ENCODE measurements at regions not wholly inside any gene's neighbourhood (a gene's known extent, or its start where the extent isn't known, plus 50 kb on each side); places are given as distances from the start of the nearest gene placed in this dataset.

DNA sequence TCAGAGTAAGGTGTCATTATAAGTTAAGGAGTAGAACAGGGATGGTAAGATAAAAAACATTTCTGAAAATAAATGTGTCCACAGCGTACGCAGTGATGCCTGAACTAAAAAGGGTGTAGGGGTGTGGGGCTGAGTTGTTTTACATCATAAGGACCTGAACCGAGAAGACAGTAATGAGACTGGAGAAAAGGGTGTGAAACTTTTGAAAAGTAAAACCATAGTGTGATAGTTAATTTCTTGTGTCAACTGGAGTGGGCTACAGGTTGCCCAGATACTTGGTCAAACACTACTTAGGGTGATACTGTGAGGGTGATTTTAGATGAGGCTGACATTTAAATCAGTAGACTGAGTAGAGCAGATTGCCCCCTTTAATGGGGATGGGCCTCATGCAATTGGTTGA is 169.0 kb upstream of the PRPS1L1 start (continued):
- TF ChIP-seq CBFB (CRISPR knock-in tag; IDR thresholded peaks at IDR 0.05; ENCODE audit: low read depth), result no peak
- TF ChIP-seq SP1 (CRISPR knock-in tag; conservative IDR thresholded peaks at IDR 0.05), result no peak
- TF ChIP-seq, protein P1, sequence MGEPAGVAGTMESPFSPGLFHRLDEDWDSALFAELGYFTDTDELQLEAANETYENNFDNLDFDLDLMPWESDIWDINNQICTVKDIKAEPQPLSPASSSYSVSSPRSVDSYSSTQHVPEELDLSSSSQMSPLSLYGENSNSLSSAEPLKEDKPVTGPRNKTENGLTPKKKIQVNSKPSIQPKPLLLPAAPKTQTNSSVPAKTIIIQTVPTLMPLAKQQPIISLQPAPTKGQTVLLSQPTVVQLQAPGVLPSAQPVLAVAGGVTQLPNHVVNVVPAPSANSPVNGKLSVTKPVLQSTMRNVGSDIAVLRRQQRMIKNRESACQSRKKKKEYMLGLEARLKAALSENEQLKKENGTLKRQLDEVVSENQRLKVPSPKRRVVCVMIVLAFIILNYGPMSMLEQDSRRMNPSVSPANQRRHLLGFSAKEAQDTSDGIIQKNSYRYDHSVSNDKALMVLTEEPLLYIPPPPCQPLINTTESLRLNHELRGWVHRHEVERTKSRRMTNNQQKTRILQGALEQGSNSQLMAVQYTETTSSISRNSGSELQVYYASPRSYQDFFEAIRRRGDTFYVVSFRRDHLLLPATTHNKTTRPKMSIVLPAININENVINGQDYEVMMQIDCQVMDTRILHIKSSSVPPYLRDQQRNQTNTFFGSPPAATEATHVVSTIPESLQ (CRISPR knock-in tag; IDR thresholded peaks at IDR 0.05), result no peak
- no peak for TF ChIP-seq ETV6 (CRISPR knock-in tag; IDR thresholded peaks at IDR 0.05)
- TF ChIP-seq KAT7 (CRISPR knock-in tag; IDR thresholded peaks at IDR 0.05; ENCODE audit: borderline replicate concordance), result no peak
- TF ChIP-seq, protein P2, sequence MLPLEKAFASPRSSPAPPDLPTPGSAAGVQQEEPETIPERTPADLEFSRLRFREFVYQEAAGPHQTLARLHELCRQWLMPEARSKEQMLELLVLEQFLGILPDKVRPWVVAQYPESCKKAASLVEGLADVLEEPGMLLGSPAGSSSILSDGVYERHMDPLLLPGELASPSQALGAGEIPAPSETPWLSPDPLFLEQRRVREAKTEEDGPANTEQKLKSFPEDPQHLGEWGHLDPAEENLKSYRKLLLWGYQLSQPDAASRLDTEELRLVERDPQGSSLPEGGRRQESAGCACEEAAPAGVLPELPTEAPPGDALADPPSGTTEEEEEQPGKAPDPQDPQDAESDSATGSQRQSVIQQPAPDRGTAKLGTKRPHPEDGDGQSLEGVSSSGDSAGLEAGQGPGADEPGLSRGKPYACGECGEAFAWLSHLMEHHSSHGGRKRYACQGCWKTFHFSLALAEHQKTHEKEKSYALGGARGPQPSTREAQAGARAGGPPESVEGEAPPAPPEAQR (CRISPR knock-in tag; IDR thresholded peaks at IDR 0.05), result no peak
- TF ChIP-seq, protein P3, sequence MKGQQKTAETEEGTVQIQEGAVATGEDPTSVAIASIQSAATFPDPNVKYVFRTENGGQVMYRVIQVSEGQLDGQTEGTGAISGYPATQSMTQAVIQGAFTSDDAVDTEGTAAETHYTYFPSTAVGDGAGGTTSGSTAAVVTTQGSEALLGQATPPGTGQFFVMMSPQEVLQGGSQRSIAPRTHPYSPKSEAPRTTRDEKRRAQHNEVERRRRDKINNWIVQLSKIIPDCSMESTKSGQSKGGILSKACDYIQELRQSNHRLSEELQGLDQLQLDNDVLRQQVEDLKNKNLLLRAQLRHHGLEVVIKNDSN (CRISPR knock-in tag; IDR thresholded peaks at IDR 0.05), result no peak
- TF ChIP-seq ZNF396 (CRISPR knock-in tag; IDR thresholded peaks at IDR 0.05; ENCODE audit: borderline replicate concordance), result no peak
- TF ChIP-seq, protein P4, sequence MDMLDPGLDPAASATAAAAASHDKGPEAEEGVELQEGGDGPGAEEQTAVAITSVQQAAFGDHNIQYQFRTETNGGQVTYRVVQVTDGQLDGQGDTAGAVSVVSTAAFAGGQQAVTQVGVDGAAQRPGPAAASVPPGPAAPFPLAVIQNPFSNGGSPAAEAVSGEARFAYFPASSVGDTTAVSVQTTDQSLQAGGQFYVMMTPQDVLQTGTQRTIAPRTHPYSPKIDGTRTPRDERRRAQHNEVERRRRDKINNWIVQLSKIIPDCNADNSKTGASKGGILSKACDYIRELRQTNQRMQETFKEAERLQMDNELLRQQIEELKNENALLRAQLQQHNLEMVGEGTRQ (CRISPR knock-in tag; IDR thresholded peaks at IDR 0.05), result no peak
- TF ChIP-seq FOXK1 (CRISPR knock-in tag; IDR thresholded peaks at IDR 0.05), result no peak

DNA sequence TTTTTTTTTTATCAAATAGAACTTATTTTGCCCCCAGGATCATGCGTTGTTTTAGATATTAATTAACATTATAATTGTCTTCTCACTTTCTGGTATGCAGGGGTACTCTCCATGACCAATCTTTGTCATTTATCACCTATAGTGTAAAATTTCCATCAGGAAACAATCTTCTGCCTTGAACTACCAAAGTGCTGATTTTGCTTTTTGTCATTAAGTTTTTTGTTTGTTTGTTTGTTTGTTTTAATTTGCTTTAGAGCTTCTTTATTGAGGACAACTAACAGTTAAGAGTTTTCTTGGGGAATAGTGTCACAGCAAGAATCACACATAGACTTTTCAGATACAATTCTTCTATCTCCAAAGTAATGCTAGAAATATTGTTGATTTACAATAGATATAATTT is 171.2 kb upstream of the PRPS1L1 start:
- H3K36me3 Mint-ChIP-seq, result no peaks in the 10 kb centered on the region
- H3K4me1 Mint-ChIP-seq, result peaks cover 3% of the 10 kb centered on the region; the same call in 1 of the 2 replicates
- H3K4me3 Mint-ChIP-seq, result no peak overlapping the region
- H3K9me3 Mint-ChIP-seq, result no peaks in the 10 kb centered on the region
- ATAC-seq, result no peak
- H3K27ac Mint-ChIP-seq, result no peak overlapping the region
- ChIA-PET CTCF (no interaction called here), POLR2A (no interaction called here)
- no peaks in the 10 kb centered on the region for H3K27me3 Mint-ChIP-seq (ENCODE audit: low read depth)
- no peak for DNase-seq (ENCODE audit: low spot score)
- no peak for TF ChIP-seq NFE2L1 (CRISPR knock-in tag; IDR thresholded peaks at IDR 0.05)
- TF ChIP-seq, protein P5, sequence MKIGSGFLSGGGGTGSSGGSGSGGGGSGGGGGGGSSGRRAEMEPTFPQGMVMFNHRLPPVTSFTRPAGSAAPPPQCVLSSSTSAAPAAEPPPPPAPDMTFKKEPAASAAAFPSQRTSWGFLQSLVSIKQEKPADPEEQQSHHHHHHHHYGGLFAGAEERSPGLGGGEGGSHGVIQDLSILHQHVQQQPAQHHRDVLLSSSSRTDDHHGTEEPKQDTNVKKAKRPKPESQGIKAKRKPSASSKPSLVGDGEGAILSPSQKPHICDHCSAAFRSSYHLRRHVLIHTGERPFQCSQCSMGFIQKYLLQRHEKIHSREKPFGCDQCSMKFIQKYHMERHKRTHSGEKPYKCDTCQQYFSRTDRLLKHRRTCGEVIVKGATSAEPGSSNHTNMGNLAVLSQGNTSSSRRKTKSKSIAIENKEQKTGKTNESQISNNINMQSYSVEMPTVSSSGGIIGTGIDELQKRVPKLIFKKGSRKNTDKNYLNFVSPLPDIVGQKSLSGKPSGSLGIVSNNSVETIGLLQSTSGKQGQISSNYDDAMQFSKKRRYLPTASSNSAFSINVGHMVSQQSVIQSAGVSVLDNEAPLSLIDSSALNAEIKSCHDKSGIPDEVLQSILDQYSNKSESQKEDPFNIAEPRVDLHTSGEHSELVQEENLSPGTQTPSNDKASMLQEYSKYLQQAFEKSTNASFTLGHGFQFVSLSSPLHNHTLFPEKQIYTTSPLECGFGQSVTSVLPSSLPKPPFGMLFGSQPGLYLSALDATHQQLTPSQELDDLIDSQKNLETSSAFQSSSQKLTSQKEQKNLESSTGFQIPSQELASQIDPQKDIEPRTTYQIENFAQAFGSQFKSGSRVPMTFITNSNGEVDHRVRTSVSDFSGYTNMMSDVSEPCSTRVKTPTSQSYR (CRISPR knock-in tag; IDR thresholded peaks at IDR 0.05), result no peak
- TF ChIP-seq, protein P6, sequence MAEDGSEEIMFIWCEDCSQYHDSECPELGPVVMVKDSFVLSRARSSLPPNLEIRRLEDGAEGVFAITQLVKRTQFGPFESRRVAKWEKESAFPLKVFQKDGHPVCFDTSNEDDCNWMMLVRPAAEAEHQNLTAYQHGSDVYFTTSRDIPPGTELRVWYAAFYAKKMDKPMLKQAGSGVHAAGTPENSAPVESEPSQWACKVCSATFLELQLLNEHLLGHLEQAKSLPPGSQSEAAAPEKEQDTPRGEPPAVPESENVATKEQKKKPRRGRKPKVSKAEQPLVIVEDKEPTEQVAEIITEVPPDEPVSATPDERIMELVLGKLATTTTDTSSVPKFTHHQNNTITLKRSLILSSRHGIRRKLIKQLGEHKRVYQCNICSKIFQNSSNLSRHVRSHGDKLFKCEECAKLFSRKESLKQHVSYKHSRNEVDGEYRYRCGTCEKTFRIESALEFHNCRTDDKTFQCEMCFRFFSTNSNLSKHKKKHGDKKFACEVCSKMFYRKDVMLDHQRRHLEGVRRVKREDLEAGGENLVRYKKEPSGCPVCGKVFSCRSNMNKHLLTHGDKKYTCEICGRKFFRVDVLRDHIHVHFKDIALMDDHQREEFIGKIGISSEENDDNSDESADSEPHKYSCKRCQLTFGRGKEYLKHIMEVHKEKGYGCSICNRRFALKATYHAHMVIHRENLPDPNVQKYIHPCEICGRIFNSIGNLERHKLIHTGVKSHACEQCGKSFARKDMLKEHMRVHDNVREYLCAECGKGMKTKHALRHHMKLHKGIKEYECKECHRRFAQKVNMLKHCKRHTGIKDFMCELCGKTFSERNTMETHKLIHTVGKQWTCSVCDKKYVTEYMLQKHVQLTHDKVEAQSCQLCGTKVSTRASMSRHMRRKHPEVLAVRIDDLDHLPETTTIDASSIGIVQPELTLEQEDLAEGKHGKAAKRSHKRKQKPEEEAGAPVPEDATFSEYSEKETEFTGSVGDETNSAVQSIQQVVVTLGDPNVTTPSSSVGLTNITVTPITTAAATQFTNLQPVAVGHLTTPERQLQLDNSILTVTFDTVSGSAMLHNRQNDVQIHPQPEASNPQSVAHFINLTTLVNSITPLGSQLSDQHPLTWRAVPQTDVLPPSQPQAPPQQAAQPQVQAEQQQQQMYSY (CRISPR knock-in tag; IDR thresholded peaks at IDR 0.05), result no peak
- TF ChIP-seq, protein P7, sequence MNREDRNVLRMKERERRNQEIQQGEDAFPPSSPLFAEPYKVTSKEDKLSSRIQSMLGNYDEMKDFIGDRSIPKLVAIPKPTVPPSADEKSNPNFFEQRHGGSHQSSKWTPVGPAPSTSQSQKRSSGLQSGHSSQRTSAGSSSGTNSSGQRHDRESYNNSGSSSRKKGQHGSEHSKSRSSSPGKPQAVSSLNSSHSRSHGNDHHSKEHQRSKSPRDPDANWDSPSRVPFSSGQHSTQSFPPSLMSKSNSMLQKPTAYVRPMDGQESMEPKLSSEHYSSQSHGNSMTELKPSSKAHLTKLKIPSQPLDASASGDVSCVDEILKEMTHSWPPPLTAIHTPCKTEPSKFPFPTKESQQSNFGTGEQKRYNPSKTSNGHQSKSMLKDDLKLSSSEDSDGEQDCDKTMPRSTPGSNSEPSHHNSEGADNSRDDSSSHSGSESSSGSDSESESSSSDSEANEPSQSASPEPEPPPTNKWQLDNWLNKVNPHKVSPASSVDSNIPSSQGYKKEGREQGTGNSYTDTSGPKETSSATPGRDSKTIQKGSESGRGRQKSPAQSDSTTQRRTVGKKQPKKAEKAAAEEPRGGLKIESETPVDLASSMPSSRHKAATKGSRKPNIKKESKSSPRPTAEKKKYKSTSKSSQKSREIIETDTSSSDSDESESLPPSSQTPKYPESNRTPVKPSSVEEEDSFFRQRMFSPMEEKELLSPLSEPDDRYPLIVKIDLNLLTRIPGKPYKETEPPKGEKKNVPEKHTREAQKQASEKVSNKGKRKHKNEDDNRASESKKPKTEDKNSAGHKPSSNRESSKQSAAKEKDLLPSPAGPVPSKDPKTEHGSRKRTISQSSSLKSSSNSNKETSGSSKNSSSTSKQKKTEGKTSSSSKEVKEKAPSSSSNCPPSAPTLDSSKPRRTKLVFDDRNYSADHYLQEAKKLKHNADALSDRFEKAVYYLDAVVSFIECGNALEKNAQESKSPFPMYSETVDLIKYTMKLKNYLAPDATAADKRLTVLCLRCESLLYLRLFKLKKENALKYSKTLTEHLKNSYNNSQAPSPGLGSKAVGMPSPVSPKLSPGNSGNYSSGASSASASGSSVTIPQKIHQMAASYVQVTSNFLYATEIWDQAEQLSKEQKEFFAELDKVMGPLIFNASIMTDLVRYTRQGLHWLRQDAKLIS (CRISPR knock-in tag; IDR thresholded peaks at IDR 0.05; ENCODE audit: borderline replicate concordance), result no peak
- TF ChIP-seq, protein P8, sequence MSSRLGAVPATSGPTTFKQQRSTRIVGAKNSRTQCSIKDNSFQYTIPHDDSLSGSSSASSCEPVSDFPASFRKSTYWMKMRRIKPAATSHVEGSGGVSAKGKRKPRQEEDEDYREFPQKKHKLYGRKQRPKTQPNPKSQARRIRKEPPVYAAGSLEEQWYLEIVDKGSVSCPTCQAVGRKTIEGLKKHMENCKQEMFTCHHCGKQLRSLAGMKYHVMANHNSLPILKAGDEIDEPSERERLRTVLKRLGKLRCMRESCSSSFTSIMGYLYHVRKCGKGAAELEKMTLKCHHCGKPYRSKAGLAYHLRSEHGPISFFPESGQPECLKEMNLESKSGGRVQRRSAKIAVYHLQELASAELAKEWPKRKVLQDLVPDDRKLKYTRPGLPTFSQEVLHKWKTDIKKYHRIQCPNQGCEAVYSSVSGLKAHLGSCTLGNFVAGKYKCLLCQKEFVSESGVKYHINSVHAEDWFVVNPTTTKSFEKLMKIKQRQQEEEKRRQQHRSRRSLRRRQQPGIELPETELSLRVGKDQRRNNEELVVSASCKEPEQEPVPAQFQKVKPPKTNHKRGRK (CRISPR knock-in tag; IDR thresholded peaks at IDR 0.05; ENCODE audit: borderline replicate concordance), result no peak
- no peak for TF ChIP-seq PRRX2 (CRISPR knock-in tag; IDR thresholded peaks at IDR 0.05)
- TF ChIP-seq NR2C2 (CRISPR knock-in tag; IDR thresholded peaks at IDR 0.05), result no peak
